Transverse colon (tissue), 4 donors: ENCODE measurements at regions not wholly inside any gene's neighbourhood (a gene's known extent, or its start where the extent isn't known, plus 50 kb on each side); places are given as distances from the start of the nearest gene placed in this dataset.

Experiments
- EP300 ChIP-seq: sonication (generic); formaldehyde crosslinking; IDR thresholded peaks from one replicate; pipeline ENCODE4 v1.6.1; 2017; ENCODE audit warnings: antibody characterized with exemption, low read depth
- POLR2AphosphoS5 ChIP-seq, 3 donors: sonication (generic); formaldehyde crosslinking; IDR thresholded peaks; one replicate each; pipeline ENCODE4 v1.6.1; 2016; ENCODE audit warnings: antibody characterized with exemption in 3 of 3
- TF ChIP-seq, protein P1 (sequence below), 5 experiments: fragments of 200-600 bp in 3 of 5; fragments of 450-650 bp in 2 of 5; sonication (generic) in 3 of 5; IDR thresholded peaks; 1 replicate in 2 of 5; 2 replicates in 3 of 5; pipeline ENCODE4 v1.5.1; 2016 to 2017; ENCODE audit warnings: antibody characterized with exemption in 5 of 5, inconsistent platforms in 3 of 5, mild to moderate bottlenecking in 2 of 5, moderate library complexity in 1 of 5

DNA sequence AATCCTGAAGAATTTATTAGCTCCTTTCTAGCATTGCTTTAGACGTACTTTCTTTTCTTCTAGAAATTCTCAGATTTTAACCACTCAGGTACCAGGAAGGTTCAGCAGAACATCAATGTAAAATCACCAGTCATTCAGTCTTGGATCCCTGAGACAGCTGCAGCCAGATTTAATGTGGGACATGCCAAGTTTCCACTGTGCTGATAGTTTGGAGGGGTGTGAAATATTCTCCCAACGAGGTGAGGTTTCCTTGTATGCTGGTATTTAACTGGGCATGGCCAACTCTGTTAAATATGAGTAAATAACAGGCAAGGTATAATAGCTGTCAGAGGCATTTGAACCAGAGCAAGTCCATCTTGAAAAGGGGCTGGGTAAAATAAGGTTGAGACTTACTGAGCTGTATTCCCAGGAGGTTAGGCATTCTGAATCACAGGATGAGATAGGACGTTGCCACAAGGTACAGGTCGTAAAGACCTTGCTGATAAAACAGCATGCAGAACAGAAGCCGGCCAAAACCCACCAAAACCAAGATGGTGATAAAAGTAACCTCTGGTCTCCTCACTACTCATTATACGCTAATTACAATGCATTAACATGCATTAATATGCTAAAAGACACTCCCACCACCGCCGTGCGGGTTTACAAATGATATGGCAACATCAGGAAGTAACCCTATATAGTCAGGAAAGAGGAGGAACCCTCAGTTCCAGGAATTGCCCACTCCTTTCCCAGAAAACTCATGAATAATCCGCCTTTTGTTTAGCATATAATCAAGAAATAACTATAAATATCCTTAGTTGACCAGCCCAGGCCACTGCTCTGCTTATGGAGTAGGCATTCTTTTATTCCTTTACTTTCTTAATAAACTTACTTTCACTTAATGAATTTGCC is 75.2 kb upstream of the RASSF8 start:
- TF ChIP-seq, protein P1, sequence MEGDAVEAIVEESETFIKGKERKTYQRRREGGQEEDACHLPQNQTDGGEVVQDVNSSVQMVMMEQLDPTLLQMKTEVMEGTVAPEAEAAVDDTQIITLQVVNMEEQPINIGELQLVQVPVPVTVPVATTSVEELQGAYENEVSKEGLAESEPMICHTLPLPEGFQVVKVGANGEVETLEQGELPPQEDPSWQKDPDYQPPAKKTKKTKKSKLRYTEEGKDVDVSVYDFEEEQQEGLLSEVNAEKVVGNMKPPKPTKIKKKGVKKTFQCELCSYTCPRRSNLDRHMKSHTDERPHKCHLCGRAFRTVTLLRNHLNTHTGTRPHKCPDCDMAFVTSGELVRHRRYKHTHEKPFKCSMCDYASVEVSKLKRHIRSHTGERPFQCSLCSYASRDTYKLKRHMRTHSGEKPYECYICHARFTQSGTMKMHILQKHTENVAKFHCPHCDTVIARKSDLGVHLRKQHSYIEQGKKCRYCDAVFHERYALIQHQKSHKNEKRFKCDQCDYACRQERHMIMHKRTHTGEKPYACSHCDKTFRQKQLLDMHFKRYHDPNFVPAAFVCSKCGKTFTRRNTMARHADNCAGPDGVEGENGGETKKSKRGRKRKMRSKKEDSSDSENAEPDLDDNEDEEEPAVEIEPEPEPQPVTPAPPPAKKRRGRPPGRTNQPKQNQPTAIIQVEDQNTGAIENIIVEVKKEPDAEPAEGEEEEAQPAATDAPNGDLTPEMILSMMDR (IDR thresholded peaks at IDR 0.05) = no peak
- TF ChIP-seq POLR2AphosphoS5 (IDR thresholded peaks at IDR 0.05) (no peak), EP300 (no peak)
